ENCODE measurements at regions not wholly inside any gene's neighbourhood (a gene's known extent, or its start where the extent isn't known, plus 50 kb on each side); places are given as distances from the start of the nearest gene placed in this dataset.

GRCh38 chr20:12061466-12061865 lies 143.8 kb downstream of the BTBD3 start:
- CTCF ChIA-PET, result no interaction called here
- H3K9me3 Mint-ChIP-seq, result no peaks in the 10 kb centered on the region
- intact Hi-C loops (cut with micrococcal nuclease), result no loop called here
- POLR2A ChIA-PET, result no interaction called here
- no peak overlapping the region for H3K4me3 Mint-ChIP-seq
- no peaks in the 10 kb centered on the region for H3K27me3 Mint-ChIP-seq
- DNase-seq, result no peak
- H3K36me3 Mint-ChIP-seq, result no peaks in the 10 kb centered on the region
- no peak overlapping the region for H3K27ac Mint-ChIP-seq
- H3K4me1 Mint-ChIP-seq (ENCODE audit: low read depth), result no peaks in the 10 kb centered on the region

GRCh38 chr20:12063106-12063684 lies 145.5 kb downstream of the BTBD3 start:
- intact Hi-C loops (cut with micrococcal nuclease), result no loop called here
- Mint-ChIP-seq H3K9me3 (no peaks in the 10 kb centered on the region), H3K27ac (no peak overlapping the region), H3K4me3 (no peak overlapping the region), H3K27me3 (no peaks in the 10 kb centered on the region), H3K36me3 (no peaks in the 10 kb centered on the region), H3K4me1 (ENCODE audit: low read depth) (no peaks in the 10 kb centered on the region)
- CTCF ChIA-PET, result no interaction called here
- POLR2A ChIA-PET, result no interaction called here
- no peak for DNase-seq

- H3K36me3 Mint-ChIP-seq, result no peaks in the 10 kb centered on the region
- intact Hi-C loops (cut with micrococcal nuclease), result no loop called here
- H3K4me3 Mint-ChIP-seq, result no peak overlapping the region
- no peaks in the 10 kb centered on the region for H3K9me3 Mint-ChIP-seq
- POLR2A ChIA-PET, result no interaction called here
- no peaks in the 10 kb centered on the region for H3K27me3 Mint-ChIP-seq
- CTCF ChIA-PET, result no interaction called here
- DNase-seq, result no peak
- H3K4me1 Mint-ChIP-seq (ENCODE audit: low read depth), result no peaks in the 10 kb centered on the region
- H3K27ac Mint-ChIP-seq, result no peak overlapping the region
Observed at GRCh38 chr20:12064540-12064939, 146.8 kb downstream of the BTBD3 start.

GRCh38 chr20:12067686-12068085 lies 150.0 kb downstream of the BTBD3 start:
- Mint-ChIP-seq H3K4me3 (no peak overlapping the region), H3K9me3 (peaks cover 3% of the 10 kb centered on the region), H3K36me3 (no peaks in the 10 kb centered on the region), H3K27ac (no peak overlapping the region), H3K27me3 (no peaks in the 10 kb centered on the region), H3K4me1 (ENCODE audit: low read depth) (no peaks in the 10 kb centered on the region)
- ChIA-PET CTCF (no interaction called here), POLR2A (no interaction called here)
- intact Hi-C loops (cut with micrococcal nuclease), result no loop called here
- DNase-seq, result no peak

- no peaks in the 10 kb centered on the region for H3K4me1 Mint-ChIP-seq (ENCODE audit: low read depth)
- POLR2A ChIA-PET, result no interaction called here
- no peaks in the 10 kb centered on the region for H3K36me3 Mint-ChIP-seq
- H3K27ac Mint-ChIP-seq, result no peak overlapping the region
- peaks cover 3% of the 10 kb centered on the region for H3K9me3 Mint-ChIP-seq
- no peak for DNase-seq
- H3K4me3 Mint-ChIP-seq, result no peak overlapping the region
- intact Hi-C loops (cut with micrococcal nuclease), result no loop called here
- H3K27me3 Mint-ChIP-seq, result no peaks in the 10 kb centered on the region
- CTCF ChIA-PET, result no interaction called here
Observed at GRCh38 chr20:12068121-12068520, 150.4 kb downstream of the BTBD3 start.

- ChIA-PET POLR2A (no interaction called here), CTCF (no interaction called here)
- Mint-ChIP-seq H3K27me3 (no peaks in the 10 kb centered on the region), H3K9me3 (peaks cover 8% of the 10 kb centered on the region), H3K36me3 (no peaks in the 10 kb centered on the region), H3K27ac (no peak overlapping the region), H3K4me3 (no peak overlapping the region), H3K4me1 (ENCODE audit: low read depth) (no peaks in the 10 kb centered on the region)
- DNase-seq, result no peak
- intact Hi-C loops (cut with micrococcal nuclease), result no loop called here
Observed at GRCh38 chr20:12069181-12069580, 151.5 kb downstream of the BTBD3 start.

GRCh38 chr20:12072221-12072953 lies 154.7 kb downstream of the BTBD3 start:
- H3K9me3 Mint-ChIP-seq, result peaks cover 13% of the 10 kb centered on the region
- POLR2A ChIA-PET, result no interaction called here
- H3K27ac Mint-ChIP-seq, result no peak overlapping the region
- intact Hi-C loops (cut with micrococcal nuclease), result no loop called here
- no peak overlapping the region for H3K4me3 Mint-ChIP-seq
- no peaks in the 10 kb centered on the region for H3K27me3 Mint-ChIP-seq
- no peaks in the 10 kb centered on the region for H3K4me1 Mint-ChIP-seq (ENCODE audit: low read depth)
- CTCF ChIA-PET, result no interaction called here
- no peak for DNase-seq
- no peaks in the 10 kb centered on the region for H3K36me3 Mint-ChIP-seq

GRCh38 chr20:12072954-12073264 lies 155.2 kb downstream of the BTBD3 start:
- Mint-ChIP-seq H3K27ac (no peak overlapping the region), H3K4me1 (ENCODE audit: low read depth) (no peaks in the 10 kb centered on the region), H3K27me3 (no peaks in the 10 kb centered on the region), H3K9me3 (peaks cover 13% of the 10 kb centered on the region), H3K4me3 (no peak overlapping the region), H3K36me3 (no peaks in the 10 kb centered on the region)
- no peak for DNase-seq
- intact Hi-C loops (cut with micrococcal nuclease), result no loop called here
- POLR2A ChIA-PET, result no interaction called here
- CTCF ChIA-PET, result no interaction called here

GRCh38 chr20:12074111-12074655 lies 156.5 kb downstream of the BTBD3 start:
- no peaks in the 10 kb centered on the region for H3K36me3 Mint-ChIP-seq
- intact Hi-C loops (cut with micrococcal nuclease), result no loop called here
- no peak for DNase-seq
- H3K4me1 Mint-ChIP-seq (ENCODE audit: low read depth), result no peaks in the 10 kb centered on the region
- H3K27ac Mint-ChIP-seq, result no peak overlapping the region
- no peak overlapping the region for H3K4me3 Mint-ChIP-seq
- ChIA-PET POLR2A (no interaction called here), CTCF (no interaction called here)
- peaks cover 13% of the 10 kb centered on the region for H3K9me3 Mint-ChIP-seq
- H3K27me3 Mint-ChIP-seq, result no peaks in the 10 kb centered on the region

GRCh38 chr20:12076200-12076599 lies 158.5 kb downstream of the BTBD3 start:
- Mint-ChIP-seq H3K27me3 (no peaks in the 10 kb centered on the region), H3K4me3 (no peak overlapping the region), H3K36me3 (no peaks in the 10 kb centered on the region), H3K27ac (no peak overlapping the region), H3K9me3 (peaks cover 14% of the 10 kb centered on the region), H3K4me1 (ENCODE audit: low read depth) (no peaks in the 10 kb centered on the region)
- ChIA-PET POLR2A (no interaction called here), CTCF (no interaction called here)
- DNase-seq, result no peak
- intact Hi-C loops (cut with micrococcal nuclease), result no loop called here

GRCh38 chr20:12077875-12078274 lies 160.2 kb downstream of the BTBD3 start:
- H3K27ac Mint-ChIP-seq, result no peak overlapping the region
- no peaks in the 10 kb centered on the region for H3K36me3 Mint-ChIP-seq
- DNase-seq, result no peak
- no peak overlapping the region for H3K4me3 Mint-ChIP-seq
- intact Hi-C loops (cut with micrococcal nuclease), result no loop called here
- no peaks in the 10 kb centered on the region for H3K27me3 Mint-ChIP-seq
- ChIA-PET CTCF (no interaction called here), POLR2A (no interaction called here)
- peaks cover 16% of the 10 kb centered on the region for H3K9me3 Mint-ChIP-seq
- H3K4me1 Mint-ChIP-seq (ENCODE audit: low read depth), result no peaks in the 10 kb centered on the region

- no peak for DNase-seq
- ChIA-PET CTCF (no interaction called here), POLR2A (no interaction called here)
- no peak overlapping the region for H3K27ac Mint-ChIP-seq
- H3K36me3 Mint-ChIP-seq, result no peaks in the 10 kb centered on the region
- H3K4me1 Mint-ChIP-seq (ENCODE audit: low read depth), result no peaks in the 10 kb centered on the region
- no peaks in the 10 kb centered on the region for H3K27me3 Mint-ChIP-seq
- H3K4me3 Mint-ChIP-seq, result no peak overlapping the region
- peaks cover 12% of the 10 kb centered on the region for H3K9me3 Mint-ChIP-seq
- intact Hi-C loops (cut with micrococcal nuclease), result no loop called here
Observed at GRCh38 chr20:12079490-12079889, 161.8 kb downstream of the BTBD3 start.

- intact Hi-C loops (cut with micrococcal nuclease), result no loop called here
Observed at GRCh38 chr20:12083269-12083668, 165.6 kb downstream of the BTBD3 start.

More at GRCh38 chr20:12083269-12083668, 165.6 kb downstream of the BTBD3 start:
- H3K27ac Mint-ChIP-seq, result no peak overlapping the region
- POLR2A ChIA-PET, result no interaction called here
- no peak for DNase-seq
- no peaks in the 10 kb centered on the region for H3K4me1 Mint-ChIP-seq (ENCODE audit: low read depth)
- no peaks in the 10 kb centered on the region for H3K36me3 Mint-ChIP-seq
- CTCF ChIA-PET, result no interaction called here
- peaks cover 16% of the 10 kb centered on the region for H3K9me3 Mint-ChIP-seq
- H3K27me3 Mint-ChIP-seq, result no peaks in the 10 kb centered on the region
- H3K4me3 Mint-ChIP-seq, result no peak overlapping the region

All from activated CD4-positive, alpha-beta memory T cell treated with anti-CD3 and anti-CD28 coated beads for 36 hours (primary cell).